HepG2 (cell line): ENCODE measurements at regions not wholly inside any gene's neighbourhood (a gene's known extent, or its start where the extent isn't known, plus 50 kb on each side); places are given as distances from the start of the nearest gene placed in this dataset.

Source experiments
- CEBPG ChIP-seq: IDR thresholded peaks from 2 replicates; pipeline ENCODE4 v1.6.1; 2016
- PTBP1 ChIP-seq: fragments of 200-400 bp; formaldehyde crosslinking; IDR thresholded peaks from 2 replicates; pipeline ENCODE4 v1.6.1; 2018; ENCODE audit warnings: low read length, low read depth; ENCODE audit not compliant: poor library complexity, severe bottlenecking
- ZBTB20 ChIP-seq: sonication (generic); formaldehyde crosslinking; IDR thresholded peaks from 2 replicates; pipeline ENCODE4 v1.8.1; 2023; ENCODE audit warnings: missing genetic modification reagents, low read depth, mild to moderate bottlenecking, borderline replicate concordance
- ZBTB42 ChIP-seq: sonication (generic); formaldehyde crosslinking; IDR thresholded peaks from 2 replicates; pipeline ENCODE4 v1.5.0; 2020; ENCODE audit warnings: mild to moderate bottlenecking, missing genetic modification reagents
- ZHX1 ChIP-seq: sonication (generic); formaldehyde crosslinking; IDR thresholded peaks from 2 replicates; pipeline ENCODE4 v1.8.1; 2022; ENCODE audit warnings: low read depth, mild to moderate bottlenecking, missing genetic modification reagents

GRCh38 chr5:6544561-6544935 lies 88.3 kb downstream of the NSUN2 start (continued):
- no peak for TF ChIP-seq ZHX1 (CRISPR knock-in tag)
- no peak for TF ChIP-seq CEBPG (CRISPR knock-in tag)
- TF ChIP-seq ZBTB20 (CRISPR knock-in tag) = no peak
- no peak for TF ChIP-seq ZBTB42 (CRISPR knock-in tag)
- TF ChIP-seq PTBP1 = no peak
